HG02759 (cell line): ENCODE measurements at regions not wholly inside any gene's neighbourhood (a gene's known extent, or its start where the extent isn't known, plus 50 kb on each side); places are given as distances from the start of the nearest gene placed in this dataset.
"Not testable (repeated sequence)": the region's sequence is repeated elsewhere in the genome, so short reads cannot be mapped to it uniquely, and the experiment has no call there.

Experiments
- ATAC-seq: cut with Tn5 transposase; IDR thresholded peaks from one replicate; pipeline ENCODE4 v1.9.1; 2021; ENCODE audit warnings: mild to moderate bottlenecking, moderate library complexity; ENCODE audit not compliant: unreplicated experiment

GRCh38 chr1:81304187-81304586 is 496.5 kb upstream of the ADGRL2 start:
- ATAC-seq: no peak

- no peak for ATAC-seq
These were observed 500.8 kb upstream of the ADGRL2 start for GRCh38 chr1:81299892-81300291.

GRCh38 chr1:81298266-81298665 is 502.5 kb upstream of the ADGRL2 start:
- ATAC-seq: no peak

- ATAC-seq: no peak
These were observed 504.1 kb upstream of the ADGRL2 start for GRCh38 chr1:81296601-81297000.

- ATAC-seq: no peak
These were observed 510.4 kb upstream of the ADGRL2 start for GRCh38 chr1:81290326-81290725.

GRCh38 chr1:81288689-81289088 is 512.0 kb upstream of the ADGRL2 start:
- ATAC-seq: no peak

GRCh38 chr1:81287411-81288080 is 513.2 kb upstream of the ADGRL2 start:
- no peak for ATAC-seq

GRCh38 chr1:81270051-81270450 is 530.7 kb upstream of the ADGRL2 start:
- ATAC-seq: no peak

GRCh38 chr1:81264976-81265375 is 535.8 kb upstream of the ADGRL2 start:
- no peak for ATAC-seq

GRCh38 chr1:81259625-81260411 is 540.9 kb upstream of the ADGRL2 start:
- no peak for ATAC-seq

GRCh38 chr1:81254560-81254959 is 546.2 kb upstream of the ADGRL2 start:
- ATAC-seq: no peak

- ATAC-seq: no peak
These were observed 546.7 kb upstream of the ADGRL2 start for GRCh38 chr1:81254068-81254467.

- ATAC-seq: no peak
These were observed 548.1 kb upstream of the ADGRL2 start for GRCh38 chr1:81252471-81253151.

GRCh38 chr1:81250825-81251224 is 549.9 kb upstream of the ADGRL2 start:
- ATAC-seq: not testable (repeated sequence)

GRCh38 chr1:81245084-81245715 is 555.5 kb upstream of the ADGRL2 start:
- not testable (repeated sequence) for ATAC-seq

- ATAC-seq: not testable (repeated sequence)
These were observed 556.1 kb upstream of the ADGRL2 start for GRCh38 chr1:81244612-81245011.

- ATAC-seq: no peak
These were observed 558.6 kb upstream of the ADGRL2 start for GRCh38 chr1:81242103-81242502.

- no peak for ATAC-seq
These were observed 562.6 kb upstream of the ADGRL2 start for GRCh38 chr1:81238129-81238528.

GRCh38 chr1:81237473-81238089 is 563.2 kb upstream of the ADGRL2 start:
- no peak for ATAC-seq

- ATAC-seq: no peak
These were observed 566.5 kb upstream of the ADGRL2 start for GRCh38 chr1:81234237-81234636.

- no peak for ATAC-seq
These were observed 567.1 kb upstream of the ADGRL2 start for GRCh38 chr1:81233591-81233990.
